IMR-90 (cell line): ENCODE measurements at regions not wholly inside any gene's neighbourhood (a gene's known extent, or its start where the extent isn't known, plus 50 kb on each side); places are given as distances from the start of the nearest gene placed in this dataset.

Source experiments
- ATAC-seq: fragments of 200-7000 bp; cut with Tn5 transposase; 2 replicates; pipeline ENCODE4 v1.9.1; 2020; ENCODE audit warnings: low read depth, mild to moderate bottlenecking, moderate library complexity
- BruUV-seq: library from RNA; stranded (reverse); fragments of 400-500 nt; replicated peaks from 2 replicates; lab custom pipeline; 2021; lab: Mats Ljungman, UMichigan
- CTCF ChIA-PET: fragments of 300-600 bp; formaldehyde crosslinking; extraction: SDS; loops from one replicate; lab custom pipeline; 2021; ENCODE audit warnings: antibody characterized with exemption; lab: Yijun Ruan, JAX
- POLR2A ChIA-PET: fragments of 300-600 bp; sonication (Branson Sonifier 250); formaldehyde crosslinking; loops from one replicate; lab custom pipeline; 2022; ENCODE audit warnings: antibody characterized with exemption; ENCODE audit not compliant: unreplicated experiment; lab: Charles Lee
- DNase-seq: peaks from one replicate; pipeline ENCODE4 v3.0.0; 2013
- H2AFZ ChIP-seq: replicated peaks from 2 replicates; pipeline ENCODE3; 2013; ENCODE audit warnings: low read length, mild to moderate bottlenecking; ENCODE audit not compliant: poor library complexity
- H2AK5ac ChIP-seq: 2 replicates; pipeline ENCODE4 v1.6.1; 2013; ENCODE audit warnings: low read depth, low read length, inconsistent platforms
- H2AK9ac ChIP-seq: replicated peaks from 2 replicates; pipeline ENCODE3; 2013; ENCODE audit warnings: mild to moderate bottlenecking, low read depth, low read length, moderate library complexity; ENCODE audit not compliant: poor library complexity
- H2BK120ac ChIP-seq: 2 replicates; pipeline ENCODE4 v1.6.1; 2013; ENCODE audit warnings: low read depth, low read length, inconsistent platforms
- H2BK15ac ChIP-seq: 3 replicates; pipeline ENCODE4 v1.6.1; 2013; ENCODE audit warnings: low read depth, low read length, inconsistent platforms
- H2BK20ac ChIP-seq: 2 replicates; pipeline ENCODE4 v1.6.1; 2013; ENCODE audit warnings: low read depth, mild to moderate bottlenecking, inconsistent platforms, low read length, moderate library complexity
- H2BK5ac ChIP-seq: 2 replicates; pipeline ENCODE4 v1.6.1; 2013; ENCODE audit warnings: mild to moderate bottlenecking, low read depth, low read length, inconsistent platforms; ENCODE audit not compliant: poor library complexity, severe bottlenecking
- H3K14ac ChIP-seq: replicated peaks from 2 replicates; pipeline ENCODE4 v1.6.1; 2013; ENCODE audit warnings: low read depth, low read length, inconsistent platforms
- H3K18ac ChIP-seq: 2 replicates; pipeline ENCODE4 v1.6.1; 2013; ENCODE audit warnings: low read depth, low read length, control low read depth
- H3K23ac ChIP-seq: 2 replicates; pipeline ENCODE4 v1.6.1; 2013; ENCODE audit warnings: low read depth, low read length, inconsistent platforms
- H3K27ac ChIP-seq: 2 replicates; pipeline ENCODE4 v1.5.1; 2013; ENCODE audit warnings: mild to moderate bottlenecking, control low read depth, low read length; ENCODE audit not compliant: insufficient read depth
- H3K27me3 ChIP-seq: 2 replicates; pipeline ENCODE4 v1.6.1; 2013; ENCODE audit warnings: low read length; ENCODE audit not compliant: control insufficient read depth, insufficient read depth
- H3K36me3 ChIP-seq: 2 replicates; pipeline ENCODE4 v1.6.1; 2013; ENCODE audit warnings: low read length, mixed read lengths; ENCODE audit not compliant: control insufficient read depth, insufficient read depth
- H3K4ac ChIP-seq: 2 replicates; pipeline ENCODE4 v1.6.1; 2013; ENCODE audit warnings: low read depth, low read length, inconsistent platforms
- H3K4me1 ChIP-seq: 2 replicates; pipeline ENCODE4 v1.6.1; 2013; ENCODE audit warnings: low read length, mixed read lengths; ENCODE audit not compliant: control insufficient read depth, insufficient read depth
- H3K4me2 ChIP-seq: 2 replicates; pipeline ENCODE4 v1.6.1; 2013; ENCODE audit warnings: low read depth, mild to moderate bottlenecking, control low read depth, low read length, moderate library complexity
- H3K4me3 ChIP-seq: 2 replicates; pipeline ENCODE4 v1.5.1; 2013; ENCODE audit warnings: low read depth, mild to moderate bottlenecking, control low read depth, low read length, moderate library complexity; ENCODE audit not compliant: insufficient read depth
- H3K56ac ChIP-seq: 2 replicates; pipeline ENCODE4 v1.6.1; 2013; ENCODE audit warnings: low read length, inconsistent platforms; ENCODE audit not compliant: insufficient read depth; ENCODE audit errors: extremely low read depth
- H3K79me1 ChIP-seq, 2 experiments: 2 replicates each; pipeline ENCODE4 v1.6.1; 2013; ENCODE audit warnings: low read length in 2 of 2, inconsistent platforms in 1 of 2, low read depth in 1 of 2
- H3K9ac ChIP-seq: 2 replicates; pipeline ENCODE4 v1.6.1; 2013; ENCODE audit warnings: low read depth, low read length, control low read depth
- H3K9me1 ChIP-seq: 2 replicates; pipeline ENCODE4 v1.6.1; 2013; ENCODE audit warnings: low read length, inconsistent platforms; ENCODE audit not compliant: insufficient read depth
- H3K9me3 ChIP-seq: 2 replicates; pipeline ENCODE4 v1.6.1; 2013; ENCODE audit warnings: low read length; ENCODE audit not compliant: control insufficient read depth, insufficient read depth
- H4K20me1 ChIP-seq: 2 replicates; pipeline ENCODE4 v1.6.1; 2013; ENCODE audit warnings: low read length, inconsistent platforms; ENCODE audit not compliant: insufficient read depth
- H4K5ac ChIP-seq: 2 replicates; pipeline ENCODE4 v1.6.1; 2013; ENCODE audit warnings: mild to moderate bottlenecking, low read depth, low read length, control low read depth
- H4K8ac ChIP-seq, 2 experiments: 2 replicates each; pipeline ENCODE4 v1.6.1; 2013; ENCODE audit warnings: low read depth in 2 of 2, low read length in 2 of 2, control low read depth in 1 of 2, inconsistent platforms in 1 of 2
- H4K91ac ChIP-seq: 2 replicates; pipeline ENCODE4 v1.6.1; 2013; ENCODE audit warnings: low read depth, low read length, inconsistent platforms; ENCODE audit not compliant: insufficient read depth
- CHD1 ChIP-seq: IDR thresholded peaks from 2 replicates; pipeline ENCODE4 v1.6.1; 2012; ENCODE audit warnings: low read depth, low read length, improper control_type of control experiment
- RAD21 ChIP-seq: IDR thresholded peaks from 2 replicates; pipeline ENCODE4 v1.6.1; 2012; ENCODE audit warnings: low read length, improper control_type of control experiment
- RFX5 ChIP-seq: IDR thresholded peaks from 2 replicates; pipeline ENCODE4 v1.8.0; 2012; ENCODE audit warnings: low read depth, mild to moderate bottlenecking, low read length, moderate library complexity
- SMC3 ChIP-seq: fragments of 150-350 bp; IDR thresholded peaks from 2 replicates; pipeline ENCODE4 v1.6.1; 2016; ENCODE audit warnings: low read depth, mild to moderate bottlenecking, antibody characterized with exemption, low read length, moderate library complexity
- WGBS, 2 experiments: methylation state at CpG; one replicate each; pipeline versions ENCODE4 v1.1.5 to v1.1.7; 2013; ENCODE audit warnings: missing lambda C conversion rate in 2 of 2; ENCODE audit not compliant: insufficient read length in 1 of 2; ENCODE audit errors: extremely low coverage in 2 of 2; 5-methylcytosine and 5-hydroxymethylcytosine counted together
- dilution Hi-C: fragments of 300-500 bp; cut with HindIII; formaldehyde crosslinking; loops from one replicate; pipeline ENCODE4 v1.14.3; 2018; ENCODE audit warnings: low sequenced_read_pairs; ENCODE audit not compliant: unreplicated experiment
- in situ Hi-C: fragments of 300-500 bp; cut with MboI; formaldehyde crosslinking; loops from 3 replicates; pipeline ENCODE4 v1.14.3; 2019; ENCODE audit warnings: low sequenced_read_pairs, inconsistent platforms, mixed read lengths
- intact Hi-C: fragments of 100-400 bp; cut with micrococcal nuclease; formaldehyde crosslinking; loops from 2 replicates; pipeline ENCODE4 v1.10.0; 2022
- TF ChIP-seq, protein P1 (sequence below): fragments of 150-350 bp; IDR thresholded peaks from 2 replicates; pipeline ENCODE4 v1.6.1; 2016; ENCODE audit warnings: low read depth, mild to moderate bottlenecking, low read length, moderate library complexity, borderline replicate concordance
- TF ChIP-seq, protein P2 (sequence below): fragments of 150-350 bp; IDR thresholded peaks from 2 replicates; pipeline ENCODE4 v1.6.1; 2017; ENCODE audit warnings: mild to moderate bottlenecking, antibody characterized with exemption, low read length, low read depth

DNA sequence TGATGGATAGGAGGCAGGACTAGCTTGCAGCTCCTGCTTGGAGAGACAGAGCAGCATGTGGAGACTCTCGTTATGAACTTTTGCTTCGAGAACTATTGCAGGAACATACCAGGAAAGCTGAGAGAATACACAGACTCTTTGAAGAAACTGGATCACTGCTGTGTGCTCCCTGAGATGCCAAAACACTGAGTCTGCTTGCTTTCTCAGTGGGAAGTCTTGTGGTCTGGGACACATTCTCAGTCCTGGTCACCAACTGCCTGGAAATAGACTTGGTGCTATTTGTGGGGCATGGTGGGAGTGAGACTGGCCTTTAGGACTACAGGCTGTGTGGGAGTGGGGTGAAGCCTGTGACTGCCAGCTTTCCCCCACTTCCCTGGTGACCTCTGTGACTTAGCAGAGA, 252.6 kb downstream of the MED10 start:
- Histone ChIP-seq H3K36me3 (no peaks in the 10 kb centered on the region), H3K4me3 (no peak overlapping the region), H2BK5ac (no peak overlapping the region), H3K56ac (no peak overlapping the region), H3K9me3 (peaks cover 18% of the 10 kb centered on the region; the same call in 1 of the 2 replicates), H3K27me3 (no peaks in the 10 kb centered on the region), H3K9me1 (no peaks in the 10 kb centered on the region), H3K4me1 (no peaks in the 10 kb centered on the region), H4K91ac (no peak overlapping the region), H2BK20ac (no peak overlapping the region), H2BK15ac (no peak overlapping the region), H2BK120ac (no peak overlapping the region), H3K23ac (no peak overlapping the region), H2AK5ac (no peak overlapping the region), H3K4me2 (no peak overlapping the region), H3K79me1 (no peaks in the 10 kb centered on the region), H4K8ac (no peak overlapping the region), H2AK9ac (no peak overlapping the region), H3K4ac (no peak overlapping the region), H3K9ac (no peak overlapping the region), H2AFZ (no peak overlapping the region), H3K27ac (no peak overlapping the region), H3K14ac (no peak overlapping the region), H4K20me1 (no peaks in the 10 kb centered on the region), H3K18ac (no peak overlapping the region), H4K5ac (no peak overlapping the region)
- WGBS, 2 experiments, result 44% methylated on average over 2 of the region's 2 CpGs; no CpG with 5 or more reads in 1 of the 2 experiments
- in situ Hi-C loops (no loop called here), dilution Hi-C loops (no loop called here), intact Hi-C loops (no loop called here)
- ChIA-PET CTCF (no interaction called here), POLR2A (no interaction called here)
- BruUV-seq, result no TSS peak
- TF ChIP-seq, protein P1, sequence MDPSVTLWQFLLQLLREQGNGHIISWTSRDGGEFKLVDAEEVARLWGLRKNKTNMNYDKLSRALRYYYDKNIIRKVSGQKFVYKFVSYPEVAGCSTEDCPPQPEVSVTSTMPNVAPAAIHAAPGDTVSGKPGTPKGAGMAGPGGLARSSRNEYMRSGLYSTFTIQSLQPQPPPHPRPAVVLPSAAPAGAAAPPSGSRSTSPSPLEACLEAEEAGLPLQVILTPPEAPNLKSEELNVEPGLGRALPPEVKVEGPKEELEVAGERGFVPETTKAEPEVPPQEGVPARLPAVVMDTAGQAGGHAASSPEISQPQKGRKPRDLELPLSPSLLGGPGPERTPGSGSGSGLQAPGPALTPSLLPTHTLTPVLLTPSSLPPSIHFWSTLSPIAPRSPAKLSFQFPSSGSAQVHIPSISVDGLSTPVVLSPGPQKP, result no peak
- TF ChIP-seq CHD1 (no peak), RFX5 (no peak), SMC3 (no peak), RAD21 (no peak)
- TF ChIP-seq, protein P2, sequence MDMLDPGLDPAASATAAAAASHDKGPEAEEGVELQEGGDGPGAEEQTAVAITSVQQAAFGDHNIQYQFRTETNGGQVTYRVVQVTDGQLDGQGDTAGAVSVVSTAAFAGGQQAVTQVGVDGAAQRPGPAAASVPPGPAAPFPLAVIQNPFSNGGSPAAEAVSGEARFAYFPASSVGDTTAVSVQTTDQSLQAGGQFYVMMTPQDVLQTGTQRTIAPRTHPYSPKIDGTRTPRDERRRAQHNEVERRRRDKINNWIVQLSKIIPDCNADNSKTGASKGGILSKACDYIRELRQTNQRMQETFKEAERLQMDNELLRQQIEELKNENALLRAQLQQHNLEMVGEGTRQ, result no peak
- no peak for ATAC-seq
- DNase-seq, result no peak
